Fibroblast of skin of left quadriceps (primary cell): ENCODE measurements at regions not wholly inside any gene's neighbourhood (a gene's known extent, or its start where the extent isn't known, plus 50 kb on each side); places are given as distances from the start of the nearest gene placed in this dataset.
"Not testable (repeated sequence)": the region's sequence is repeated elsewhere in the genome, so short reads cannot be mapped to it uniquely, and the experiment has no call there.

Source experiments
- DNase-seq, 2 experiments: peaks; one replicate each; pipeline ENCODE4 v3.0.0-alpha.2; 2013; ENCODE audit warnings: low read depth in 2 of 2

DNA sequence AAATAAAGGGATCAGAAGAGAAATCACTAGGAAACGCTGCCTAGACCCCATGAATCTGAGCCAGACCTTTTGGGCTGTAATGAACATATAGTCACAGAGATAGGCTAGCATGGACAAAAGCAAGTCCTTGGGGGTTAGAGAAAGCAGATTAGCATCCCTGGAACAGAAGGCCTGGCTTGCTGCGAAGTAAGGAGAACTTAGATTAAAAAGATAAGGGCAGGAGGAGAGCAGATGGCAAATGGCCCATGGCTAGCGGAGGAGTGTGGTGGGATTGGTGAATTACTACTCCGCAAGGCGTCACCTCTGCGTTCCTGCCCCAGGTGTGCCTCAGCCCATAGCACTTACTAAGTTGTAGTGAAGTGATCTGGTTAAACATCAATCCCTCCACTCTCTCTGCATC, 92.3 kb upstream of the ZNF438 start:
- DNase-seq: no peak

DNA sequence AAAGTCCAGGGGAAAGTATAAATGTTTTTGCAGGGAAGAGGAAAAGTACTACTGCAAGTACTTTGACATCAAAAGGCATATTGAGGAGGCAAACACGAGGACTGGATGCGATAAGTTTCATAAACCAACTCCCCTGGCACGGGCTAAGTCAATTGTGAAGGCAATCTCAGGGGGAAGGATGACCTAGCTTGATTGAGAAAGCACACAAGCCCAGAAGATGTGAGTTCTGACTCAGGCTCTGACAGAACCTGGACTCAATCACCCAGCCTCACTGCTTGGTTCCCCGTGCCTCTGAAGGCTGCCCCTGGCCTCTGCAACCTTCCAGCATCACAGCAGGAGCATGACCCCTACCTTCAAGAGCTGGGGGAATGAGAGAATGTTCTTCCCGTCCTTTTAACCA, 93.2 kb upstream of the ZNF438 start:
- no peak for DNase-seq

- DNase-seq: no peak
These were observed 94.1 kb upstream of the ZNF438 start for GRCh38 chr10:31125789-31126188.

DNA sequence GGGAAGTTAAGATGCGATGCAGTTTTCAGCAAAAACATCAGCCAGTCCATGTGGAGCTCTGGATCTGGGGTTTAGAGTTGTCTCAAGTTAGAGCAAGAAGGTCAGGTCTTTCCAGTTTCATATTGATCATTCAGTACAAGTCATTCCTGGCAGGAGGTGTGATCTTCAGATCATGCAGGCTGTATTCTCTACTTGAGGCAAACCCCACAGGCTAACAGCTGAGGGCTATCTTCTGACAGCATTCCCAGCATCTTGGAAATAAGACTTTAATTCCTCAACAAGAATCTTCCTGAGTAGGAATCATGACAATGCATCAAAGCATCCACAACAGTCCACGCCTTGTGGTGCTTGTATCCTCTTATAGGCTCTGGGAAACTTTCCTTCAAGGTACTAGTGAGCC, 94.9 kb upstream of the ZNF438 start:
- no peak for DNase-seq

- DNase-seq: no peak
These were observed 96.9 kb upstream of the ZNF438 start for GRCh38 chr10:31128536-31128935.

GRCh38 chr10:31129271-31129670, 97.6 kb upstream of the ZNF438 start:
- peak; percentile 91 to 92 for DNase-seq

DNA sequence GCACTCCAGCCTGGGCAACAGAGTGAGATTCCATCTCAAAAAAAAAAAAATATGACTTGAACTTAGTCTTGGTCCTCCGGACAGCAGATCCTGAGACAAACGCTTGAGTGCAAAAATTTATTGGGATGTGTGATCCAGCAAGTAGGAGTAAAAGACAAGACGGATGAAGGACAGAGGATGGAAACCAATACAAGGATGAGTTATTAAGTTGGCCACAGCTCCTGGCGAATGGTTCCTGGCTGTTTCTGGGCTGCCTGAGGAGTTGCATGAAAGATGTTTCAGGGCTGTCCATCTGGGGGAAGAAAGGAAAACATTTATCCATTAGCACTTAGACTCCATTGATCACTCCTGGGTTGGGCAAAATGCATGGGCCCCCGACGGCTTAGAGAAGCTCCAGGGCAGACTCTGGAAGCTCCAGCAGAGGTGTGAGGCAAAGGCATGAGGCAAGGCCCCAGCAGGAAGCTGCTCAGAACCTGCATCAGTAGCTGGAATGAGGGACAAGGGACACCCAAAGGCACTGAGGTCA, 98.3 kb upstream of the ZNF438 start:
- DNase-seq: no peak

- no peak for DNase-seq
These were observed 98.7 kb upstream of the ZNF438 start for GRCh38 chr10:31130406-31130805.

DNA sequence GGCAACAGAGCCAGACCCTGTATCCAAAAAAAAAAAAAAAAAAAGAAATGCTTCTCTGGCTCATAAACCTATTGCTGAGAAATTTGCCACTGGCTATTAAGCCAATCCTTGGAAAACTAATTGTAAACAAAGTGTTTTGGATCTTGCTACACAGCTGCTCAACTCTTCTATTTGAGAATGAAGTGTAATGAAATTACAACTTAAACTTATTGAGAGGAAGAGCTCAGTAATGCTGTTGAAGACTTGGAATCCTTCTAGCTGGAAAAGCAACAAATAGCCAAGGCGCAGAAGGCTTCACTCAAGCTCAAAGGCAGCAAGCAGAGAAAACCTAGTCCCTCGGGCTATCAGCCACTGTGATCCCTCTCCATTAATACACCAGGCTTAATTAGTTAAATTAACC, 99.6 kb upstream of the ZNF438 start:
- no peak for DNase-seq

GRCh38 chr10:31132681-31133244, 101.1 kb upstream of the ZNF438 start:
- DNase-seq: no peak

DNA sequence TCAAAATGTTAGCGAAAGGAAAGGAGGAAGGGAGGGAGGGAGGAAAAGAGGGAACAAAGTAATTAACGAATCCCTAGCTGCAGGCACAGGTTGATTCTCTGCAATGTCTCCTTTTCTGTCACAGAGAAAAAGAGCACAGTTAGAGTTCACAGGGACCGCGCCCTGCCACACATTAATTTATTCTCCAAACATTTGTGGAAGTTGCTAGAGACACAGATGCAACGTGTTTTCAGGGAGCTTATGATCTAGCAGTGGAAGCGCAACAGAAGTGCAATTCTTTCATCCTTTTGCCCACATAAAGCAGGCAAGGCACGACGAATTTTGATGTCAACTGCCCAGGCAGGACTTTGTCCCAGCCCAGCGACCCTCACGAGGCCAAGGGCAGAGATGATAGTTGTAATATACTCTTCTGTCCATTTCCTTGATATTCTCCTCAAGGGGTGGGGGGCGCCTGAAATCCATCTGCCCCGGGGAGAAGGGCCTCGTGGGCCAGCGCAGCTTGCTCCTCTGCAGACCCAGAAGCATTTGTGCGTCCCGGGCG, 101.7 kb upstream of the ZNF438 start:
- no peak for DNase-seq

DNA sequence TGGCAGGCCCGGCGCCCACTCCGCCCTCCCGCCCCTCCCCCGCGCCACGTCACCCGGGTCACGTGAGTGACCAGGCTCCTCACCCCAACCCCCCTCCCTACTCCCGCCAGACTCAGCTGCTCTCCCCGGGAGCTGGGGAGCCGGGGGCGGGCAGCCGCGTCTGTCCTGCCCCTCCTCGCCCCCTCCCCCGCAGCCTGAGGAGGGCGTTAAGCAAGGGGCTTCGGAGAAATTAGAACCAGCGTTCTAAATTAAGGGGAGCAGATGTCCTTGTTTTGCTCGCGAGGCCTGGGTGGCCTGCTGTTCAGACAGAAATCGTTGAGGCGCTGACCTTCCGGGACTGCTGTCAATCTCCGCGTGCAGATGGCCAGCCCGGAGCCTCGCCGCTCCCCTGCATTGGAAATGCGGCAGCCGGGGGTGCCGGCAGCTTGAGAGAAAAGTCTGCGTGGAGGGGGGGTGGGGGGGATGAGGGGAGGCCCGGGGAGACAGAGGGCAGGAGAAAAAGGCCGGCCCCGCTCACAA, 102.2 kb upstream of the ZNF438 start:
- no peak for DNase-seq

GRCh38 chr10:31134311-31134952, 102.8 kb upstream of the ZNF438 start:
- DNase-seq: no peak

- DNase-seq: no peak
These were observed 103.5 kb upstream of the ZNF438 start for GRCh38 chr10:31135171-31135570.

GRCh38 chr10:31135791-31136190, 104.1 kb upstream of the ZNF438 start:
- not testable (repeated sequence) for DNase-seq

GRCh38 chr10:31136386-31136785, 104.7 kb upstream of the ZNF438 start:
- DNase-seq: no peak

DNA sequence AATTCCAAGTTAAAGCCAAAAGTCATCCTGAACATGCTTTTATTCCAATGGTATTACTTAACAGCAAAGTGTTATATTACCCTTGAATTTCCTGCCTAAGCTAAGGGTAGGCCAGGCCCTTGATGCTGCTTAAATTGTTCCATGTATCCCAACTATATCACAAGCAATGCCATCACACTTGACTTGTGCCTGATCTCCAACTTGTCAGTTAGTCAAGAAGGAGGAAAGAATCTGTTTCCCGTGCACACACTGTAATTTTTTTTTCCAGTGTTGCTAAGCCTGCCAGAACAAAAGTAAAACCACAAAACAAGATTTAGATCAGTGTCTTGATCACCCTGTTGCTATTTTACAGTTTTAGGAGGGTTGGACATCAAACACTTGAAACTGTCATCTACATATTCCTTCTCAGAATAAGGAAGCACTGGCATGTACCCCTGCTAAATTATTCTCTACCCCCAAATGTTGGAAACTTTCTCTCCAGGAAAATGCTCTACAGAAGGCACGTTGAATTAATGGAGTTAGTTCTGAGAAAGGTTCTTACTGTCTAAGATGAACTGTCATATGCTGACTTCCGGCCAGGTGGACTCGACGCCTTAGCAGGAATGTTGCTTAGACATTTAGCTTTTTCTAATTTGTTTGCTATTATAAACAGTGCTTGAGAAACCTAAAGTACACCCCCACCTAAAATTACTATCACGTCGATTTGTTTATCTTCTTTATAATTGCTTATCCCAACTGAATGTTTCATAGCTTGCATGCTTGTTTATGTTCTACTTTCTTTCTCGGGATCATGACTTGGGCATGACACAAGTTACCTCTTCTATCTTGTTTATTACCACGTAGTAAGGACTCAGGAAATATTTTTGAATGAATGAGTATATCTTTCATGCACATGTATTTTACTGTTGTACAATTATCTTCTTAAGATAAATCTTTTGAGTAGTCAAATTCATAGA, 105.5 kb upstream of the ZNF438 start:
- no peak for DNase-seq

DNA sequence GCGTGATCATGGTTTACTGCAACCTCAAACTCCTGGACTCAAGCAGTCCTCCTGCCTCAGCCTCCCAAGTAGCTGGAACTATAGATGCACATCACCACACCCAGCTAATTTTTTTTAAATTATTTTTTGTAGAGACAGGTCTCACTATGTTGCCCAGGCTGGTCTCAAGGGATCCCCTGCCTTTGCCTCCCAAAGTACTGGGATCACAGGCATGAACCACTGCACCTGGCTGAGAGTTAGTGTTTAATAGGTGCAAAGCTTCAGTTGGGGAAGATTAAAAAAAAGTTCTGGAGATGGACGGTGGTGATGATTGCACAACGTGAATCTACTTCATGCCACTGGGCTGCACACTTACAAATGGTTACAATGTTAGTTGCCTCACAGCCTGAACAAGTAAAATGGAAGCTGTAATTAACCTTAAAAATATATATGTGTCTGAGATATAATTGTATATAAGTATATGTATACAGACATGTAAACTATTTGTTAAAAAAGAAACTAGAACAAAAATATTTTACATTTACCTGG, 106.4 kb upstream of the ZNF438 start:
- DNase-seq: no peak

- DNase-seq: no peak
These were observed 107.8 kb upstream of the ZNF438 start for GRCh38 chr10:31139497-31139896.

DNA sequence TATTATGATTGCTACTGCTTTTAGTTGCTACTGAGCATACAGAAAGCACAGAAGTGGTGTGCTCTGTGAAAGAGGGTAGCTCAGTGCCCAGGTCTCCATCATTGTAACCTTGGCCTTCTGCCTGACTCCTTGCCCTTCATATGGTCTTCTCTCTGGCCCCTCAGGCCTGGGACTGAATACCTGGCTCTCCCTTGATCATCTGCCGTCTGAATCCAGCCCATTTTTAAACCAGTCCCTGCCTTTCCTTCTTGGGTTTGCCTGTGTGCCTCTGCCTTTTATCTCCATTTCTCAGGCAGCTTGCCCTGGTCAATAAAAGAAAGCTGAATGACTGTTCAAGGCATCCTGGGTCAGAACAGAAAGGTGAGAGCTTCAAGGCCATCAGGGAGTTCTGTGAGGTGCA, 109.1 kb upstream of the ZNF438 start:
- DNase-seq: no peak

DNA sequence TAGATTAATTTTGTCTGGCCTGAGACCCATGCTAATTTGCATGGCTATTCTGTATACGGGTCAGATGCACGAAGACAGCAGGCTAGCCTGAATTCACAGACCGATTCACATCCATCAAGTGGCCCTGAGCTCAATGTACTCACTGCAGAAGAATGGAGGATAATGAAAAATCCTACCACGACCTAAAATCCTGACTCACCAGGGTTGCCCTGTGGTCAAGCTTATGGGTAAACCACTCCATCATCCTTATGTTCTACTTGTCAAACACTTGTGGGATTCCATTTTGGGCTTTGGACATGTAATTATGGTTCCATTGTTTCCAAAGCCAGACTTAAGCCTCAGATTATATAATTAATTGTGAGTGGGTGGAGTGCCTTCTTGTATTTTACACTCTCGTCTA, 110.4 kb upstream of the ZNF438 start:
- no peak for DNase-seq
